ENCODE measurements at regions not wholly inside any gene's neighbourhood (a gene's known extent, or its start where the extent isn't known, plus 50 kb on each side); places are given as distances from the start of the nearest gene placed in this dataset.

GRCh38 chr5:118603278-118603677 lies 385.1 kb downstream of the DTWD2 start:
- no peak for DNase-seq (ENCODE audit: low read depth)
- TF ChIP-seq CTCF (IDR thresholded peaks at IDR 0.05; ENCODE audit: insufficient read depth, low read depth, low read length): no peak
- no peak overlapping the region for H3K4me3 ChIP-seq (ENCODE audit: low read depth, low read length)

- no peak for TF ChIP-seq CTCF (IDR thresholded peaks at IDR 0.05; ENCODE audit: insufficient read depth, low read depth, low read length)
- no peak for DNase-seq (ENCODE audit: low read depth)
- no peak overlapping the region for H3K4me3 ChIP-seq (ENCODE audit: low read depth, low read length)
Observed at GRCh38 chr5:118598311-118598710, 390.0 kb downstream of the DTWD2 start.

GRCh38 chr5:118597543-118597942 lies 390.8 kb downstream of the DTWD2 start:
- no peak for DNase-seq (ENCODE audit: low read depth)
- no peak overlapping the region for H3K4me3 ChIP-seq (ENCODE audit: low read depth, low read length)
- no peak for TF ChIP-seq CTCF (IDR thresholded peaks at IDR 0.05; ENCODE audit: insufficient read depth, low read depth, low read length)

GRCh38 chr5:118596255-118596654 lies 392.1 kb downstream of the DTWD2 start:
- no peak for TF ChIP-seq CTCF (IDR thresholded peaks at IDR 0.05; ENCODE audit: insufficient read depth, low read depth, low read length)
- H3K4me3 ChIP-seq (ENCODE audit: low read depth, low read length): no peak overlapping the region
- DNase-seq (ENCODE audit: low read depth): no peak

GRCh38 chr5:118593003-118593328 lies 395.4 kb downstream of the DTWD2 start:
- DNase-seq (ENCODE audit: low read depth): no peak
- no peak for TF ChIP-seq CTCF (IDR thresholded peaks at IDR 0.05; ENCODE audit: insufficient read depth, low read depth, low read length)
- no peak overlapping the region for H3K4me3 ChIP-seq (ENCODE audit: low read depth, low read length)

GRCh38 chr5:118592229-118593002 lies 395.9 kb downstream of the DTWD2 start:
- no peak overlapping the region for H3K4me3 ChIP-seq (ENCODE audit: low read depth, low read length)
- no peak for DNase-seq (ENCODE audit: low read depth)
- TF ChIP-seq CTCF (IDR thresholded peaks at IDR 0.05; ENCODE audit: insufficient read depth, low read depth, low read length): no peak

- TF ChIP-seq CTCF (IDR thresholded peaks at IDR 0.05; ENCODE audit: insufficient read depth, low read depth, low read length): no peak
- no peak overlapping the region for H3K4me3 ChIP-seq (ENCODE audit: low read depth, low read length)
- DNase-seq (ENCODE audit: low read depth): no peak
Observed at GRCh38 chr5:118590806-118591205, 397.5 kb downstream of the DTWD2 start.
